ENCODE measurements at regions not wholly inside any gene's neighbourhood (a gene's known extent, or its start where the extent isn't known, plus 50 kb on each side); places are given as distances from the start of the nearest gene placed in this dataset.

DNA sequence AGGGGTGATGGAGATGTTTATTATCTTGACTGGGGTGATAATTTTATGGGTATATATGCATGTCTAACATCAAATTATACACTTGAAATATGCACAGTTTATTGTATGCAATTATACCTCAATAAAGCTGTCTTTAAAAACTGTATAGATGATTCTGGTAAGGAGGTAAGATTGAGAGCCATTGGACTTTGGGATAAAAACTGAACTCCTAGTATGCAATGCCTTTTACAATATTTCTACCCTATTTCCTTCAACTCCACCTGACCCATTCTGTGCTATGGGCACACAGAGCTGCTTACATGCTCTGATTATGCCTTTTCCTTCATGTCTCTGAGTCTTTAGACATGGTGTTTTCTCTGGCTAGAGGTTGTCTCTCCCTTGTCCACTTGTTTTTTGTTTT lies 63.9 kb upstream of the UGP2 start:
- no peak overlapping the region for H3K27ac ChIP-seq
- no peaks in the 10 kb centered on the region for H3K36me3 ChIP-seq
- H3K27me3 ChIP-seq: no peaks in the 10 kb centered on the region
- TF ChIP-seq CTCF (IDR thresholded peaks at IDR 0.05): no peak
- DNase-seq (ENCODE audit: low spot score): no peak
- H3K4me1 ChIP-seq: no peaks in the 10 kb centered on the region
- H3K9me3 ChIP-seq: no peaks in the 10 kb centered on the region
- H3K4me3 ChIP-seq: no peak overlapping the region

DNA sequence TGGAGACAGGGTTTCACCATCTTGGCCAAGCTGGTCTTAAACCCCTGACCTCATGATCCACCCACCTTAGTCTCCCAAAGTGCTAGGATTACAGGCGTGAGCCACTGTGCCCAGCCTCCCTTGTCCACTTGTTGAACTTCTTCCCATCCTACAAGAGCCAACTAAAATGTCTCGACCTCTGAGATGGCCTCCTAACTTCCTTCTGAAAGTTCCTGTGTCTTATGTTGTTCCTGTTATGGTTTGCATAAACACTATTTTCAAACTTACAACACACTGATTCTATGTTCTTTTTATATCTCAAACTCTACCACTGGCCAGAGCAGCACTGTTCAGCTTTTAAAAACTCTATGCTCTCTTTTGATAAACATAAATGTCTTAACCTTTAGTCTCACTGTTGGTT lies 63.3 kb upstream of the UGP2 start:
- H3K27ac ChIP-seq: no peak overlapping the region
- H3K27me3 ChIP-seq: no peaks in the 10 kb centered on the region
- DNase-seq (ENCODE audit: low spot score): no peak
- H3K4me3 ChIP-seq: no peak overlapping the region
- TF ChIP-seq CTCF (IDR thresholded peaks at IDR 0.05): no peak
- no peaks in the 10 kb centered on the region for H3K36me3 ChIP-seq
- H3K9me3 ChIP-seq: no peaks in the 10 kb centered on the region
- H3K4me1 ChIP-seq: no peaks in the 10 kb centered on the region

GRCh38 chr2:63780518-63781155 lies 61.1 kb upstream of the UGP2 start:
- Histone ChIP-seq H3K9me3 (no peaks in the 10 kb centered on the region), H3K27me3 (no peaks in the 10 kb centered on the region), H3K27ac (no peak overlapping the region), H3K4me3 (no peak overlapping the region), H3K36me3 (no peaks in the 10 kb centered on the region), H3K4me1 (no peaks in the 10 kb centered on the region)
- no peak for DNase-seq (ENCODE audit: low spot score)
- TF ChIP-seq CTCF (IDR thresholded peaks at IDR 0.05): peak in 1 of 2 donors; percentile 22

GRCh38 chr2:63784461-63784860 lies 57.2 kb upstream of the UGP2 start:
- H3K4me3 ChIP-seq: no peak overlapping the region
- H3K4me1 ChIP-seq: no peaks in the 10 kb centered on the region
- no peak for TF ChIP-seq CTCF (IDR thresholded peaks at IDR 0.05)
- no peaks in the 10 kb centered on the region for H3K36me3 ChIP-seq
- no peak overlapping the region for H3K27ac ChIP-seq
- H3K27me3 ChIP-seq: no peaks in the 10 kb centered on the region
- H3K9me3 ChIP-seq: no peaks in the 10 kb centered on the region
- DNase-seq (ENCODE audit: low spot score): no peak

- H3K9me3 ChIP-seq: no peaks in the 10 kb centered on the region
- TF ChIP-seq CTCF (IDR thresholded peaks at IDR 0.05): no peak
- no peaks in the 10 kb centered on the region for H3K4me1 ChIP-seq
- H3K4me3 ChIP-seq: no peak overlapping the region
- no peaks in the 10 kb centered on the region for H3K27me3 ChIP-seq
- DNase-seq (ENCODE audit: low spot score): no peak
- H3K27ac ChIP-seq: no peak overlapping the region
- H3K36me3 ChIP-seq: no peaks in the 10 kb centered on the region
Observed at GRCh38 chr2:63785096-63785495, 56.6 kb upstream of the UGP2 start.

DNA sequence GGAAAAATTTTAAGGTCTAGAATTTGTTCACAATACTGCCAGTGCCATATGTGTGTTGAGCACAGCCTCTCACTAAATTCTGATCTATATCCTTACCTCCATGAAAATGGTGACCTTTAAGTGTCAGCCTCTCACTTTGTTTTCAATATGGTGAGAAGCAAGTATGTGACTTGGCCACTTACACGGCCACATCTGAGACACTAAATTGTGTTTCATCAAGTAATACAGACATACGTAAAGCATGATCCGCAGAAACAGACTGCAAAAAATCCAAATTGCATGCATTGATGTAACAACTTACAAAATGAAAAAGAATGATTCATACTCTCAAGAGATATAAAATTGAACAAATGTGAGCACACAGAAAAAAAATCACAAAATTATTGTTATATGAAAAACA lies 55.2 kb upstream of the UGP2 start:
- Histone ChIP-seq H3K9me3 (no peaks in the 10 kb centered on the region), H3K4me3 (no peak overlapping the region), H3K36me3 (no peaks in the 10 kb centered on the region), H3K27me3 (no peaks in the 10 kb centered on the region), H3K27ac (no peak overlapping the region), H3K4me1 (peaks cover 0 to 4% of the 10 kb centered on the region in 2 donors)
- DNase-seq (ENCODE audit: low spot score): no peak
- no peak for TF ChIP-seq CTCF (IDR thresholded peaks at IDR 0.05)
